Transverse colon (tissue), 4 donors: ENCODE measurements at regions not wholly inside any gene's neighbourhood (a gene's known extent, or its start where the extent isn't known, plus 50 kb on each side); places are given as distances from the start of the nearest gene placed in this dataset.

Experiments used
- POLR2A ChIP-seq: fragments of 450-650 bp; IDR thresholded peaks from one replicate; pipeline ENCODE4 v1.6.1; 2016; ENCODE audit warnings: antibody characterized with exemption, mild to moderate bottlenecking, moderate library complexity
- POLR2AphosphoS5 ChIP-seq, 3 donors: sonication (generic); formaldehyde crosslinking; IDR thresholded peaks; one replicate each; pipeline ENCODE4 v1.6.1; 2016; ENCODE audit warnings: antibody characterized with exemption in 3 of 3
- TF ChIP-seq, protein P1 (sequence below), 5 experiments: fragments of 200-600 bp in 3 of 5; fragments of 450-650 bp in 2 of 5; sonication (generic) in 3 of 5; IDR thresholded peaks; 1 replicate in 2 of 5; 2 replicates in 3 of 5; pipeline ENCODE4 v1.5.1; 2016 to 2017; ENCODE audit warnings: antibody characterized with exemption in 5 of 5, inconsistent platforms in 3 of 5, mild to moderate bottlenecking in 2 of 5, moderate library complexity in 1 of 5

DNA sequence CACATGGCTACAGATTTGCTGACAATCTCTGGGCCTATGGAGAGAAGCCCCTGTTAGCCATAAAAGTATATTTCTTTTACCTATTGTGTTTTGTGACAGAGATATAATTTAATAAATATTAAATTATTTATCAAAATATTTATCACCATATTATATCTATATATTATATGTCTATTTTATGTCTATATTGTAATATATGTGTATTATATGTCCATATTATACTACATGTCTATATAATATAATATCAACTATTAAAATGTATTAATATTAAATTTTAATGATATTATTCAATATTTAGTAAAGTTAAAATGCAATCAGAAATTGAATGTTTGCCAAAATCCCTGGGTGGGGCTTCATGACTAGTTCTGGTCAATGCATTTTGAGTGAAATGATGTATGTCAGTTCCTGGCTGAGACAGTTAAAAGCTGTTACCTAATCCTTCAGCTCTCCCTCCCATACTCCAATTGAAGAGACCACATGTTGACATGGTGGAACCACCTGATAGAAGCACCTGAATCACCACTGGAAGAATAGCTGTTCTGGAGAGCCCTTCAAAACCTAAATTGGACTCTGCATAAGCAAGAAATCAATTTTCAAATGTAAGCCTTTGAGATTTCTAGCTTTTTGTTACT is 357.3 kb upstream of the DDHD1 start:
- TF ChIP-seq POLR2AphosphoS5 (IDR thresholded peaks at IDR 0.05) (no peak), POLR2A (no peak)
- TF ChIP-seq, protein P1, sequence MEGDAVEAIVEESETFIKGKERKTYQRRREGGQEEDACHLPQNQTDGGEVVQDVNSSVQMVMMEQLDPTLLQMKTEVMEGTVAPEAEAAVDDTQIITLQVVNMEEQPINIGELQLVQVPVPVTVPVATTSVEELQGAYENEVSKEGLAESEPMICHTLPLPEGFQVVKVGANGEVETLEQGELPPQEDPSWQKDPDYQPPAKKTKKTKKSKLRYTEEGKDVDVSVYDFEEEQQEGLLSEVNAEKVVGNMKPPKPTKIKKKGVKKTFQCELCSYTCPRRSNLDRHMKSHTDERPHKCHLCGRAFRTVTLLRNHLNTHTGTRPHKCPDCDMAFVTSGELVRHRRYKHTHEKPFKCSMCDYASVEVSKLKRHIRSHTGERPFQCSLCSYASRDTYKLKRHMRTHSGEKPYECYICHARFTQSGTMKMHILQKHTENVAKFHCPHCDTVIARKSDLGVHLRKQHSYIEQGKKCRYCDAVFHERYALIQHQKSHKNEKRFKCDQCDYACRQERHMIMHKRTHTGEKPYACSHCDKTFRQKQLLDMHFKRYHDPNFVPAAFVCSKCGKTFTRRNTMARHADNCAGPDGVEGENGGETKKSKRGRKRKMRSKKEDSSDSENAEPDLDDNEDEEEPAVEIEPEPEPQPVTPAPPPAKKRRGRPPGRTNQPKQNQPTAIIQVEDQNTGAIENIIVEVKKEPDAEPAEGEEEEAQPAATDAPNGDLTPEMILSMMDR (IDR thresholded peaks at IDR 0.05) = no peak
